ENCODE measurements at regions not wholly inside any gene's neighbourhood (a gene's known extent, or its start where the extent isn't known, plus 50 kb on each side); places are given as distances from the start of the nearest gene placed in this dataset.
"Not testable (repeated sequence)": the region's sequence is repeated elsewhere in the genome, so short reads cannot be mapped to it uniquely, and the experiment has no call there.

DNA sequence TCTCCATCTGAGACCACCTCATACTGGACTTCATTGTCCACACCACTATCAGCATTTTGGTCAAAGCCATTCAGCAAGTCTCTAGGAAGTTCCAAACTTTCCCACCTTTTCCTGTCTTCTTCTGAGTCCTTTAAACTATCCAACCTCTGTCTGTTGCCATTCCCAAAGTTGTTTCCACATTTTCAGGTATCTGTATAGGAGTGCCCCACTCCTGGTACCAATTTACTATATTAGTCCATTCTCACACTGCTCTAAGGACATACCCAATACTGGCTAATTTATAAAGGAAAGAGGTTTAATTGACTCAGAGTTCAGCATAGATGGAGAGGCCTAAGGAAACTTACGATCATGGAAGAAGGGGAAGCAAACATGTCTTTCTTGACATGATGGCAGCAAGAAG is 292.2 kb upstream of the ATXN7L3B start:
- no peaks in the 10 kb centered on the region for H3K27me3 ChIP-seq (ENCODE audit: insufficient read depth, low read length, poor library complexity, severe bottlenecking)
- H3K9ac ChIP-seq (ENCODE audit: low read depth, low read length, poor library complexity, severe bottlenecking), result no peak overlapping the region
- H3K4me2 ChIP-seq (ENCODE audit: low read depth, low read length, poor library complexity, severe bottlenecking), result no peak overlapping the region
- H3K4me1 ChIP-seq (ENCODE audit: insufficient read depth, low read length, poor library complexity, severe bottlenecking), result no peaks in the 10 kb centered on the region
- no peaks in the 10 kb centered on the region for H3K9me3 ChIP-seq (ENCODE audit: insufficient read depth, low read depth, low read length)
- no peaks in the 10 kb centered on the region for H3K79me2 ChIP-seq (ENCODE audit: insufficient read depth, low read length)
- no peaks in the 10 kb centered on the region for H3K36me3 ChIP-seq (ENCODE audit: insufficient read depth, low read length)
- H2AFZ ChIP-seq (ENCODE audit: low read length), result no peak overlapping the region
- H4K20me1 ChIP-seq (ENCODE audit: insufficient read depth, low read length, poor library complexity, severe bottlenecking), result no peaks in the 10 kb centered on the region
- TF ChIP-seq EZH2phosphoT487 (IDR thresholded peaks at IDR 0.05; ENCODE audit: borderline replicate concordance) (no peak), CTCF (conservative IDR thresholded peaks at IDR 0.05; ENCODE audit: low read length) (no peak)
- H3F3A ChIP-seq (ENCODE audit: low read depth), result no peaks in the 10 kb centered on the region
- H3K4me3 ChIP-seq (ENCODE audit: low read length, poor library complexity, severe bottlenecking), result no peak overlapping the region
- no peaks in the 10 kb centered on the region for H3K9me2 ChIP-seq (replicated peaks; ENCODE audit: low read depth, low read length)

DNA sequence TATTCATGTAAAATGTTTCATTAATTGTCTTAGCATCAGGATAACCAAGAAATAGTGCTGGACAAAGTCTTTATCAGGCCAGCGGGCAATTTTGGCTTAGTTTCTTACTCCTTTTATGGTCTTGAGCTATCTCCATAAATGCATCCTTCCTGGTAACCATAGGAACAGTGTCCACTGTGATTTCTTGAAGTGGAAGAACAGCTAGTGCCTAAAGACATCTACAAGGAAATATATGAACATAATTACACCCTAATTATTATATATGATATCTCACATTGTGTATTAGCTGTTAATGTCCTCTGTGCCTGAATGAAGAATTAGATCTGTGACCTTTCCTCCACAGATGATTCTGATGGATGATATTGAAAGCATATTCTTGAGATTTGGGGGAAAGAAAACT is 286.7 kb upstream of the ATXN7L3B start:
- H3K79me2 ChIP-seq (ENCODE audit: insufficient read depth, low read length), result no peaks in the 10 kb centered on the region
- TF ChIP-seq EZH2phosphoT487 (IDR thresholded peaks at IDR 0.05; ENCODE audit: borderline replicate concordance) (no peak), CTCF (conservative IDR thresholded peaks at IDR 0.05; ENCODE audit: low read length) (no peak)

GRCh38 chr12:74253826-74254225 is 283.8 kb upstream of the ATXN7L3B start:
- not testable (repeated sequence) for H2AFZ ChIP-seq (ENCODE audit: low read length); H4K20me1 ChIP-seq (ENCODE audit: insufficient read depth, low read length, poor library complexity, severe bottlenecking); H3K9me3 ChIP-seq (ENCODE audit: insufficient read depth, low read depth, low read length); H3K9ac ChIP-seq (ENCODE audit: low read depth, low read length, poor library complexity, severe bottlenecking); H3K4me3 ChIP-seq (ENCODE audit: low read length, poor library complexity, severe bottlenecking); H3K36me3 ChIP-seq (ENCODE audit: insufficient read depth, low read length); H3K27me3 ChIP-seq (ENCODE audit: insufficient read depth, low read length, poor library complexity, severe bottlenecking); H3K4me1 ChIP-seq (ENCODE audit: insufficient read depth, low read length, poor library complexity, severe bottlenecking); H3K4me2 ChIP-seq (ENCODE audit: low read depth, low read length, poor library complexity, severe bottlenecking); H3F3A ChIP-seq (ENCODE audit: low read depth); H3K79me2 ChIP-seq (ENCODE audit: insufficient read depth, low read length); H3K9me2 ChIP-seq (replicated peaks; ENCODE audit: low read depth, low read length)

More for the DNA sequence above, 286.7 kb upstream of the ATXN7L3B start:
- H3F3A ChIP-seq (ENCODE audit: low read depth), result no peaks in the 10 kb centered on the region
- no peak overlapping the region for H3K4me2 ChIP-seq (ENCODE audit: low read depth, low read length, poor library complexity, severe bottlenecking)
- no peaks in the 10 kb centered on the region for H3K9me3 ChIP-seq (ENCODE audit: insufficient read depth, low read depth, low read length)
- no peaks in the 10 kb centered on the region for H3K36me3 ChIP-seq (ENCODE audit: insufficient read depth, low read length)
- H2AFZ ChIP-seq (ENCODE audit: low read length), result no peak overlapping the region
- no peaks in the 10 kb centered on the region for H3K9me2 ChIP-seq (replicated peaks; ENCODE audit: low read depth, low read length)
- no peaks in the 10 kb centered on the region for H3K27me3 ChIP-seq (ENCODE audit: insufficient read depth, low read length, poor library complexity, severe bottlenecking)
- no peak overlapping the region for H3K9ac ChIP-seq (ENCODE audit: low read depth, low read length, poor library complexity, severe bottlenecking)
- H3K4me1 ChIP-seq (ENCODE audit: insufficient read depth, low read length, poor library complexity, severe bottlenecking), result no peaks in the 10 kb centered on the region
- no peak overlapping the region for H3K4me3 ChIP-seq (ENCODE audit: low read length, poor library complexity, severe bottlenecking)
- H4K20me1 ChIP-seq (ENCODE audit: insufficient read depth, low read length, poor library complexity, severe bottlenecking), result no peaks in the 10 kb centered on the region

- TF ChIP-seq EZH2phosphoT487 (IDR thresholded peaks at IDR 0.05; ENCODE audit: borderline replicate concordance) (no peak), CTCF (conservative IDR thresholded peaks at IDR 0.05; ENCODE audit: low read length) (no peak)
- H3F3A ChIP-seq (ENCODE audit: low read depth), result no peaks in the 10 kb centered on the region
- H3K4me2 ChIP-seq (ENCODE audit: low read depth, low read length, poor library complexity, severe bottlenecking), result no peak overlapping the region
- H4K20me1 ChIP-seq (ENCODE audit: insufficient read depth, low read length, poor library complexity, severe bottlenecking), result no peaks in the 10 kb centered on the region
- no peaks in the 10 kb centered on the region for H3K4me1 ChIP-seq (ENCODE audit: insufficient read depth, low read length, poor library complexity, severe bottlenecking)
- H3K9ac ChIP-seq (ENCODE audit: low read depth, low read length, poor library complexity, severe bottlenecking), result no peak overlapping the region
- no peaks in the 10 kb centered on the region for H3K27me3 ChIP-seq (ENCODE audit: insufficient read depth, low read length, poor library complexity, severe bottlenecking)
- no peaks in the 10 kb centered on the region for H3K9me3 ChIP-seq (ENCODE audit: insufficient read depth, low read depth, low read length)
- H3K36me3 ChIP-seq (ENCODE audit: insufficient read depth, low read length), result no peaks in the 10 kb centered on the region
- H3K4me3 ChIP-seq (ENCODE audit: low read length, poor library complexity, severe bottlenecking), result no peak overlapping the region
- H3K79me2 ChIP-seq (ENCODE audit: insufficient read depth, low read length), result no peaks in the 10 kb centered on the region
- no peaks in the 10 kb centered on the region for H3K9me2 ChIP-seq (replicated peaks; ENCODE audit: low read depth, low read length)
- no peak overlapping the region for H2AFZ ChIP-seq (ENCODE audit: low read length)
Measured at GRCh38 chr12:74254784-74255183, 282.9 kb upstream of the ATXN7L3B start.

Measured in Loucy (cell line).